A172 (cell line): ENCODE measurements at regions not wholly inside any gene's neighbourhood (a gene's known extent, or its start where the extent isn't known, plus 50 kb on each side); places are given as distances from the start of the nearest gene placed in this dataset.

Experiments used
- DNase-seq: peaks from one replicate; pipeline ENCODE4 v3.0.0-alpha.2; 2015; ENCODE audit warnings: low spot score

DNA sequence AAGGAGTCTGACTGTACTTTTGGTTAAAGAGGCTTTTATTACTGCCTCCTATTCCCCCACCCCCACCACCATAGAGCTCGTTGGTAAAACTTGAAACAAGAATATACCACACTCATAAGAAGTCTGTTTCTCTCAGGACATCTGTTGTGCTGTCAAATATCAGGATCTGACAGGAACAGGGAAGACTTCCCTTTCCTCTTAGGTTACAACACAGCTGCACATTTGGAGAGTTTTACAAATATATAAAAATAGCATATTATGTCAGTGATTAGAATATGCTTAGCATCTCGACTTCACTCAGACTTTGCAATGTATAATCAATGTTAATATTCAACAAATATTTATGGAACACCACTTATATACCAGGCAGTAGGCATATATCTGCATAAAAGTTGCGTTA lies 439.6 kb upstream of the REG3G start:
- no peak for DNase-seq

DNA sequence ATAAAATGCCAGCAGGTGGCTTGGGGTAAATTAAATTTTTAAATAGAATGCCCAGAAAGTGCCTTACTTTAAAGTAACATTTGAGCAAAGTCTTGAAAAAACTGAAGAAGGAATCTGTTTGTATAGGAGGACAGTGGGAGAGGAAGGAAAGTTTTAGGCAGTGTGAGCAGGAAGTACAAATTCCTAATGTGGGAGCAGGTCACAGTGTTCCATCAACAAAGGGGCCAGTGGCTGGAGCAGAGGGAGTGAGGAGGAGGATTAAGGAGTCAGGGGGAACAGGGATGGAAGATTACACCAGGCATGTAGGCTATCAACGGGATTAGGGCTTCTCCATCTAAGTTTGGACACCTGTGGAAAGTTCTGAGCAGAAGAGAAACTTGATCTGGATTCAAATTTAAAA lies 439.2 kb upstream of the REG3G start:
- no peak for DNase-seq

DNA sequence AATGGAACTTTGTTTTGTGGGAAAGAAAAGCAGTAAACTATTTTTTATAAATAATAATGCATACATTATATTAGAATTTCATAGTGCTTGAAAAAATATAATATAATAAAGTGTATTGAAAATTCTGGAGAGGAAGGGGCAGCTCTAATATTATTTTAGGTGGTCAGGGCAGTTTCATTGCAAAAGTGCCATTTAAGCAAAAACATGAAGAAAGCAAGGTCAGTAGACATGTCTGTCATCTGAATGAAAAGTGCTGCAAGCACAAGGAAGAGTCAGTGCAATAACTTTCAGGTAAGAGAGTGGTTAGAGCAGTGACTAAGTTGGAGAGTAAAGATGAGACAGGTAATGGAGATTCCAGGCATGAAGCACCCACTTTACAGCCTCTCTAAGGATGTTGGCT lies 435.6 kb upstream of the REG3G start:
- no peak for DNase-seq

DNA sequence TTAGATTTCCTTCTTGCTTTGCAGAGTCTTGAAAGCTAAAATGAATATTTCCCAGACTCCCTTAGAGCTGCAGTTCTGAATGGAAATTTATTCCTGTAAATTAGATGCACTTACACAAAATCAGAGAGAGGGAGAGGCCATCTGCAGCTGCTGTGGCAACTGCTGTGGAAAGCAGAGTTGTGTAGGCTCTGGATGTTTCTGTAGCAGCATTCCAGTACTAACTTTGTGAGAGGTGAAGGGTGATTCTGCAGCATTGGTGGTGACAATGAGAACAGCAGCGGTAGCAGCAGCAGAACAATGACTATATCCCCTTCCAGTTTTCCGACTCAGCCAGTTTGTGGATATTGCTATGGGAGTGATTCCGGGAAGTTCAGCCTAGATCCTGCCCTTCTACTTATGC lies 433.0 kb upstream of the REG3G start:
- DNase-seq: no peak

DNA sequence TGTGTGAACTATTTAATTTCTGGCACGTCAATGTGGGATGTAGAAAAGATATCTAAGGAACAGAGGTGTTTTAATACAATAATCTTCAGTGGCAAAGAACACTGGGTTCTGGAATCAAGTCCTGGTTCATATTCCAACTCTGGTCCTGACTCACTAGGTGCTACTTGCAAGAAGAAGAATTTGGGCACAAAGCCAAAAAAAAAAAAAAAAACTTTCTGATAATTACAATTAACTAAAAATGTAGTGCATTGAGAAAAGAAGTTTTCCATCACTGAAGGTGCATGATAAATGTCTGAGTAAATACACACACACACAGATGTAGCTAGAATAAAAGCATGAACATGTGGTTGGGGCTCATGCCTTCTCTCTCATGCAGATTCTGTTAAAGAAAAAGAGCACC lies 424.4 kb upstream of the REG3G start:
- DNase-seq: no peak

DNA sequence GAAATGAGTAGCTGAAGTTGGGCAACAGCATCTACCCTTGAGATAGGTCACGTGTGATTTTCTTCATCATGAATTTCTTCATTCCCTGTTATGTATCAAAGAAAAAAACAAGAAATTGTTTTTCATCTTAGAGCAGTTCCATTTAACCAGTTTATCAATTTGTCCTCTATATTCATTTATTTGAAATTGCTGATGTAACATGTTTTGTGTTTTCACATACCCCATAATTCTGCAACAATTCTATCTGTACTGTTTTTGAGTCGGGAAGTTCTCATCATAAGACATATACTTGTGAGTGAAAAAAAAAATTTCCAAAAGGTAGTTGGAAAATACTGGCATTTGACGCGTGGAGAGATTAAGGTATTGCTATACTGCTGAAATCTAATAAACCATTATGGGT lies 422.6 kb upstream of the REG3G start:
- DNase-seq: no peak

DNA sequence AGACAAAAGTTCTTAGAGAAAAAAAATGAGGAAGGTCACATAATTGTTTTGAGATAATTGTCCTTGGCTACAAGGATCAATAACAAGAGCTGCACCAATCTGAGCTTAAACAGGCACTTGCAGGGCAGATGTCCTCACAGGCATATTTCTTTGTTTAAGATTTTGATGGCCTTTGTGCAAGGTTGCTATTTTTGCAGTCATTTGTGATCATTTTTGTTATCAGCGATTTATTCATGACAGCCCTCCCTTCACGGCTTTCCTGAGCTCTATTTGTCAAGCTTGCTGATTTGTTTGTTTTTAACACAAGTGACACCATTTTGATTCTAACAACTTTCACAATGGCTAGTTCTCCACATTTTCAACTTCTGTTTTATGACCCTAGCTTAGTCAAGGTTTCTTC lies 418.6 kb upstream of the REG3G start:
- no peak for DNase-seq

DNA sequence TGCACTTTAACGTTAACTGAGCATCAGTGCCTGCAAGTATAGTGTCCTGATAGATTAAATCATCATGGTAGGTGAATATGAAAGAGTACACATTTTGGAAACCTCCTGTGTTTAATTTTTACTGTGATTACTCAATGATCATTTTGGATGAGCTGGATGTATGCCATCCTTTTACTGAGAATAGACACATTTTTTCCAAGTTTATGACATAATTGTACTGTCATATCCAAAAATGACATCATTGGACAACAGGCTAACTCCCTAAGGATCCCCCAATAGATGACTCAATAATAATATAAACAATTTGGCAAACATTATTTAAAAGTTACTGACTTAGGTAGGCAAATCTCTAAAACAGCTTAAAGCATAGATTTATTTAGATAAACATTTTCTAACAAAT lies 410.8 kb upstream of the REG3G start:
- no peak for DNase-seq

DNA sequence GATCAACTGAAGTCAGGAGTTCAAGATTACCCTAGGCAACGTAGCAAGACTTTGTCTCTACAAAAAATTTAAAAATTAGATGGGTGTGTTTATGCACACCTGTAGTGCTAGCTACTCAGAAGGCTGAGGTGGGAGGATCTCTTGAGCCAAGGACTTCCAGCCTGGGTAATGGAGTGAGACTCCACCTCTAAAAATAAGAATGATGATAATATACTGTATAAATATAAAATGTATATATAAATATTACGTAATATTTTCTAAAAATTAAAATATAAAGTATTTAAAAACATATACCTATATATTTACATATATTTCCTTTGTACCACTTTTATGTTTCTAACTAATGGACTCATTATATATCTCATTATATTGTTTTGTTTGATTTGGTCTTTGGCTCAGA lies 409.5 kb upstream of the REG3G start:
- no peak for DNase-seq

DNA sequence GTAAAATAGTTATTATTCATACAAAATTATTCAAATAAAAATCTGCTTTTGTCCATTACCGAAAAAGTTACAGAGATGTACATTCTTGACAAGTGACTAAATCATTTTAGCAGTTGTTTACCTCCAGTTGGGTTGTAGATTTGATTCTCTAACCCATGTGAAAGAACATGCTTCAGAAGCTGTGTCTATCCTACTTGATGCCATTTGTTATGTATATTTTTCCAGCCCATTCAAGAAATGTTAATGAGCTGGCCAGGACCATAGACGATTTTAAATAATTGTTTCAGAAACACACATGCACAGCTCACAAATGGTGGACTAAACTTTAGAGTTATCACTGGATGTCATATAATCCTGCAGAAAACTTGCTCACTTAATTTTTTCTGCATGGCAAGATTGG lies 391.1 kb upstream of the REG3G start:
- DNase-seq: no peak

DNA sequence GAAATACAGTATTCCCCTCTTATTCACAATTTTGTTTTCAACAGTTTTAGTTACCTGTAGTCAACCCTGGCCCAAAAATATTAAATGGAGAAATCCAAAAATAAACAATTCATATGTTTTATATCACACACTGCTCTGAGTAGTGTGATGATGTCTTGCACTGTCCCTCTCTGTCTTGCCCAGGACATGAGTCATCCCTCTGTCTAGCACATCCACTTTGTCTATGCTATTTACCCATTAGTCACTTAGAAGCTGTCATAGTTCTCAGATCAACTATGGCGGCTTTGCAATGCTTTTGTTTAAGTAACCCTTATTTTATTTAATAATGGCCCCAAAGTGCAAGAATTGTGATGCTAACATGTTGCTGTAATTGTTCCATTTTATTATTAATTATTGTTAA lies 380.6 kb upstream of the REG3G start:
- peak; percentile 45 for DNase-seq

DNA sequence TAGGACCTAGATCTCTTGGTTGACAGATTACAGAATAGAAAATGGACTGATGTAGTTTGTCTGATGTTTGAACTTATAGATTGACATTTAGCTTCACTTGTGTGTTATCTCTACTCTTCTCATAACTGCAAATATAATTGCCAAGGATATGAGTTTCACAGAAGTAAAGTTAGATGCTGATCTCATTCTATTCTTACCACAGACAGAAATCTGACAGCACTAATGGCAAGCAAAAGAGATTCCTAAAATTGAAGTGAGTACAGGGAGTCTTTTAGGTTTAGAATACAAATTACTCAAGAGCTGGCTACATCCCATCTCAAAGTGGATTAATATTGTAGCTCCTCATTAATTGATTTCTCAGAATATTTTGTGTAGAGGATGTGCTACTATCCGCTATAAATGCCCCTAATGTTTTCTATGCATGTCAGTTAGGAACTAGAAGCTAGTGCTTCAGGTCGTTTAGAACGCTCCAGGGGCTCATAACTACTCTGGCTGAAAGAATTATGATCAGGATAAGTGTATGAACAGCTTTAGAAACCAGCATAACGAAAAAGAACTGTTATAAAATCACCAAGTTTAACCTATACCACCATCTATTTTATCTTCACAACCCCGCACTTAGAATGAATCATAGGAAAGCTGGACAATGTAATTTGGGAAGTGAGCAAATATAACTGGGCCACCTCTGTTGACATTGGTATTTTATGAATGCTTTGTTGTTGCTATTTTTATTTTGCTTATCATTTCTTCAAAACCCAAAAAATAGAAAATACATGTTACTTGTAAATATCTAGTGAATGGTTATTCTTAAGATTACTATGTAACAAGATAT lies 378.8 kb upstream of the REG3G start:
- DNase-seq: no peak

DNA sequence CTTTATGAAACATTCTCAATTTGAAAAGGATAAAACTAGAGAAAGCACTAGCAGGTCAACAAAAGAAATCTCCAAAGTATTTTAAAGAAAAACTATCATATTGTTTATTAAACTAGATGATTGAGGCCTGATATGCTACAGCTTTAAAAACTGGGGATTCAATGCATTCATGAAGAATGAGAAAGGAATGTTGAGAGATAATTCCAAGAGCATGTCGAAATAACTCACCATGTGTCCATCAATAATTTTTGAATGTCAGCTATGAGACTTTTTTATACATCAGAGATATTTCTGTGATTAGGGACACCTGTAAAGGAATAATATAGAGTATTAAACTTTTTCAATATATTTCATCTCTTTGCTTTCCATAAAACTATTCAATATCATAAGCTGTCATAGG lies 376.9 kb upstream of the REG3G start:
- no peak for DNase-seq

DNA sequence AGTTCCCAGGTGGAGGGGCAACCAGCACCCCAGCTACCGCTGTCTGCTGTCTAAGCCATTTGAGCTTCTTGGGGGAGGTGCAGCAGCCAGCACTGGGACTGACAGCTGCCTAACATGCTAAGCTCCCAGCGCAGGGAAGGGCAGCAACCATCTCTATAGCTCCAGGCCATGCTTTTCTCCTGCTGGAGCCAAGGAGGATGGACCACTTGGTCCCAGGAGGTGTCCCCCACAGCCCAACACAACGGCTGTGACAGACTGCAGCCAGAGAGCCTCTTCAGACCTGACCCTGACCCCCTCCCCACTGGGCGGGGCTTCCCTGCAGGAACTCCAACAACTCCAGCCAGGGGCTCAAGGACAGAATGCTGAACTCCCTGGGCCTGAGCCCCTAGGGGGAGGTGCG lies 370.6 kb upstream of the REG3G start:
- DNase-seq: no peak

DNA sequence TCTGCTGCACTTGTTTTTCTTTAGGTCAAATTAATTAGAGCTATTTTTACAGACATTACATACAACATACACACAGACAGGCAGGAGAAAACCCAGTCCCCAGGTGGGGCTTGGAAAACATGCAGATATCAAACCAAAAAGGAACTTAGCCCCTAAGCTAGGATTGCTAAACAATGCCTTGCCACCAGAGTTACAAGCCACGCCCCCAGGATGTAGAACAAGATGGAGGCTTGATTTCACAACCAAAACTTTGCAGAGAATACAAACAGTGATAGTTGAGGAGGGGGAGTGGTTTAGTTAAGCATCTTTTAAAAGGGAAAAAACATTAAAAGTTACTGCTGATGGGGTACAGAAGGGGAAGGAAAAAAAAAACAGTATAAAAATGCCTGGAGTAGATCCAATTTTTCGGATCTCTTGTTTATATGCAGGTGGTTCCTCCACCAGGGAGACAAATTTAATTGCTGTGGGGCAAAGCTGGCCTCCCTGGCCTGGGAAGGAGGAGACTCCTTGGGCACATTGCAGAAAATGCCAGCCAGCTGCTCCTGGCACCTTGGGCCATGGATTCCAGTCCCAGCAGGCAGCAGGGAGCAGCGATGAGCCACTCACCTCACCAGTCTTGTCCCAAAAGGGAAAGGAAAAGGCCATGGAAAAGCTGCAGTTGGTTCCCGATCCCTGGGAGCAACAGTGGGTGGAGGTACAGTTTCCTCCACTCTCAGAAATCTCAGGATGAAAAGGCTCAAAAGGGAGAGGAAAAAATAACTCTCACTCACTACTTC lies 348.4 kb upstream of the REG3G start:
- no peak for DNase-seq

DNA sequence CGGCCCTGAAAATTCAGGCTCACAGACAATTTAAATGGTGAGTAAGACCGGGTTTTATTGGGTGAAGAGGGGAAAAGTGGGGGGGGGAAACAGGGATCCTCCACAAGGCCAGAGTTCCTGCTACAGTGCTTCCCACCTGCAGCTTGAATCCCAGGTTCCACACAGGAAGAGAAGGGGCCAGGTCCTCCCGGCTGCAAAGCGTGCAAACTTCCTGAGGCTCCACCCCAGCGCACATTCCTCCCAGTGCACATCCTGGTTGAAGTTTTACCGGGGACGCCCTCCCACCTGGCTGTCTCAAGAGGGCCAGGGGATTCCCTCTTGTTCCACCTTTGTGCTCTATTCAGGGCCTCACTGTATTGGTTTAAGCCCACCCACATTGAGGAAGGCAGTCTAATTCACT lies 347.7 kb upstream of the REG3G start:
- no peak for DNase-seq

DNA sequence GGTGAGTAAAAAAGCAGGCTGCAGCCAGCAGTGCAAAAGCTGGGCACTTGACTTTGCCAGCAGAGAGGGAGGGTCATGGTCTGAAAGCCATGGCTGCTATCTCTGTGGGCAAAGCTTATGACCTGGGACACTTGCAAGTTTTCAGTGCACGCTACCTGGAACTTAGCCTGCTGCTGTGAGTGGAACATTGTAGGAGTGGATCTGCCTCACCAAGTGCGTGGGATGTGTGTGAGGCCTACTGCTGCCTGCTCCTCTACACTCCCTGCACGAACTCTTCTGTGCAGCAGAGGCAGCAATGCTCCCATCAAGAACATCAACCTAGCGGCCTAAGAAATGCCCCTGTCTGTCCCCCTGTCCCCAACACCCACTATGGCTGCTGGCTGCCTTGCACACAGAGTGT lies 344.1 kb upstream of the REG3G start:
- DNase-seq: no peak

DNA sequence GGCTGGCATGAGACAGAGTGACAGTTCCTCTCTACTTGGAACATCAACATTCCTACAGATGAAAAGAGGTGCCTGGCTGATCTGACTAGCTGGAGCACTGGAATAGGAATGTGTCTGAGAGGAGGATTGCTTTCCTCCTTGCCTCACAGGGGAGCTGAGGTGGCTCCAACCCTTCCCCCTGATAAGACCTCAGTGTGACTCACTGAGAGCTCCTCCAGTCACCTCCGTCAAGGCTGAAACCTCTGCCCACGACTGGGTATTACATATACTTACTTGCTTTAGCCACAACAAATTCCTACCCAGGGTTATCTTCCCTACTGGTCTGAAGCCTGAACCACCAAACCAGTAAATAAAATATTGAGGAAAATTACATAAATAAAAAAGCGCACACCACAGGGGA lies 342.7 kb upstream of the REG3G start:
- peak; percentile 23 for DNase-seq

DNA sequence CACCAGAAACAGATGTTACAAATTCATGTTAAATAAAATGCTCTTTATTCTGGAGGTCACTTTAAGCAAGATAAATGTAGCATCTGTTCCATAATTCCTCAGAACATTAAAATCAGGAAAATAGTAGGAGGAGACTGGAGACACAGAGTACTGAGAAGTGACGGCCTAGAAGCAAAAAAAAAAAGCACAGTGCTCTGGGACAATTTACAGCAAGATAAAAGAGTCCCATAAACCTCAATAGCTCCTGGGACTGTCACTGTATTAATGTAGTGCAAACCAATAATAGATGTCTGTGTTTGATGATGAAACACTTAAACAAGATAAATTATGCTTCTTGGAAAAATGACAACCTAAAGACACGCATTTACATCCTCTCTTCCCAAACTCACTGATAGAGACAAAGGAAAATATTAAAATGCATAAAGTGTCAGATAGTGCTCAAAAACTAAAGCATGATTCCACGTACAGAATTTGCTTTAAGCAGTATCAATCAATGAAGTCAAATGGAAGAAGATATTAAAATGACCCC lies 338.8 kb upstream of the REG3G start:
- no peak for DNase-seq

DNA sequence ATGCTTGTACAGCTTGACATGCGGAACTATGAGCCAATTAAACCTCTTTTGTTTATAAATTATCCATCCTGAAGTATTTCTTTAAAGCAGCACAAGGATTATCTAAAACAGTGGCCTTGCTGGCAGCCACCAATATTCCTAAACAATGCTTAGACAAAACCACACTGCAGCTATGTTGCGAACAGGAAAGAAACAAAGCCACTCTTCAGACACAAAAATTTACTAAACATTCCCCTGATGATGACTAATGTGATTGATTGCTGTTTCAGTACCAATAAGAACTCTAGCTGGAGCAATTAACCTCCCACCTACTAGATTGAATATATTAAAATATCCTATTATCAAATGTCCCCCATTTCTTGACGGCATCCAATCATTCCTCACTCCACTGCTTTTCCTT lies 325.8 kb upstream of the REG3G start:
- DNase-seq: peak; percentile 32

DNA sequence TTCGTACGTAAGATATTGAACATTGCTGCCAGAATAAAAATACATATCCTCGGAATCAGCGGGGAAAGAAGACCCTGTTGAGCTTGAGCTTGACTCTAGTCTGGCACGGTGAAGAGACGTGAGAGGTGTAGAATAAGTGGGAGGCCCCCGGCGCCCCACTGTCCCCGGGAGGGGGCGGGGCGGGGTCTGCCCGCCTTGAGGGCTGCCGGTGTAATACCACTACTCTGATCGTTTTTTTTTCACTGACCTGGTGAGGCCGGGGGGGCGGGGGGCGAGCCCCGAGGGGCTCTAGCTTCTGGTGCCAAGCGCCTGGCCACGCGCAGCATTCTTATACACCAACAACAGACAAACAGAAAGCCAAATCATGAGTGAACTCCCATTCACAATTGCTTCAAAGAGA lies 324.0 kb upstream of the REG3G start:
- no peak for DNase-seq

DNA sequence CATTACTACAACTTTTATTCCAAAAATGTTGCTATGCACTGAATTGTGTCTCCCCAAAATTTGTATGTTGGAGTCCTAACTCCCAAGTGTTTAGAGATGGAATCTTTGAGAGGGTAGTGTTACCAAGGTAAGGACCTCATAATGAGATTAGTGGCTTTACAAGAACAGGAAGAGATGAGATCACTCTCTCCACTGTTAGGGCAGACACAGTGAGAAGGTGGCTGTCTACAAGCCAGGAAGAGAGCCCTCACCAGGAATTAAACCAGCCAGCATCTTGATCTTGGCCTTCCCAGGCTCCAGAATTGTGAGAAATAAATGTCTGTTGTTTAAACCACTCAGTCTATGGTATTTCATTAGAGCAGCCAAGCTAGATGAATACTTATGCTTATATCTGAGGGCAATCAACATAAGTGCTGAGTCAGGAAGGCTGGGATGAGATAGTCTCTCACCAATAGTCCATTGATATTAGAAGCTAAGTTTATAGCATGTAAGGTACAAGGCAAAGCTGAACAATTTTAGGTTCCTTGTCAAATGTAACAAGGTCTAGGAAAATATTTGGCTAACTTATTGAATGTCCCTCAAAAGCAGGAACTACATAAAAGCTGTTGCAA lies 317.6 kb upstream of the REG3G start:
- no peak for DNase-seq
